GM12892 (cell line): ENCODE measurements at regions not wholly inside any gene's neighbourhood (a gene's known extent, or its start where the extent isn't known, plus 50 kb on each side); places are given as distances from the start of the nearest gene placed in this dataset.
A peak's percentile ranks its signal among the peaks of the same experiment; 100 is the strongest.

Source experiments
- DNase-seq: peaks from one replicate; pipeline ENCODE4 v3.0.0; 2011; ENCODE audit not compliant: insufficient read length
- FAIRE-seq: peaks from 2 replicates; lab custom pipeline; 2011; peaks lifted over from hg19 to GRCh38; lab: Jason Lieb, UNC
- POLR2A ChIP-seq: IDR thresholded peaks from 2 replicates; pipeline ENCODE4 v1.6.1; 2011; ENCODE audit warnings: low read depth, low read length, control low read depth
- POLR2AphosphoS5 ChIP-seq: IDR thresholded peaks from 2 replicates; pipeline ENCODE4 v1.6.1; 2011; ENCODE audit warnings: low read depth, low read length, control low read depth
- TAF1 ChIP-seq: IDR thresholded peaks from 2 replicates; pipeline ENCODE4 v1.6.1; 2011; ENCODE audit warnings: low read depth, mild to moderate bottlenecking, control low read depth, low read length, borderline replicate concordance

DNA sequence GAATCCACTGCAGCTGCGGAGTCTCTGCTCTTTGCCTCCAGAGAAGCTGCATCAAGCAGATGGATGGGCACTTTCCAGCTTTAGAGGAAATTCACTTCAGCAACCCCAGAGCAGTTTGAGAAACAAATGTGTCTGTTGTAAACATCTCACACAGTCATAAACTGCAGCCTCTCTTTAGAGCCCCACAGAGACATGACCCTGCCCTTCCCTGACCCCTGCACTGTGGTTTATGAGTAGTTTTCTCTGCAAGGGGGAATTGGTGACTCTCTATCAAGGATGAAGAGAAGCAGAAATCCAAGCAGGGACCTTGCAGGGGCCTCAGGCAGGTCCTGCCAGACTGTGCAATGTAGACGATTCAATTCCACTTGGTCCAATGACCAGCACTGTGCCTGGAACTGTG lies 160.2 kb downstream of the SH2D4B start:
- DNase-seq (no peak), FAIRE-seq (no peak)
- TF ChIP-seq POLR2A (no peak), POLR2AphosphoS5 (no peak), TAF1 (no peak)

DNA sequence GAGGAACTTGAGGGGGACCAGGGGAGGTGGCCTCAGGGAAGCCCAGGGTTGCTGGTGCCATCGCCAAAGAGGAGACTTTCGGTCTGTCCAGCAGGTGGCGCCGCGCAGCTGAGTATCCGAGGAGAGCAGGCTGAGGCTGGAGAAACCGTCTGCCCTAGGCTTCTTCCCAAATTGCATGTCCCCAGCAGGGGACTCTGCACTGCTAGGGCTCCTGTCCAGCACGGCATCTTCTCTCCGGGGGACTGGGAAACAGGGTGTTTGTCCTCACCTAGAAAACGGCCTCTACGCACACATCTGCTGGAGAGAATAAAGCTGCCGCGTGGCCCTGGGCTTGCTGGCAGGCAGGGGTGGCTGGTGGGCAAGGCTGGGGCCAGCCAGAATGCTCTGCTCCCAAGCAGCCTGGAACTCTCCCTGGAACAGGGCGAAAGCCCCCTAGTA lies 161.9 kb downstream of the SH2D4B start:
- no peak for FAIRE-seq
- peak; percentile 62 for DNase-seq
- TF ChIP-seq POLR2AphosphoS5 (no peak), POLR2A (no peak), TAF1 (no peak)

DNA sequence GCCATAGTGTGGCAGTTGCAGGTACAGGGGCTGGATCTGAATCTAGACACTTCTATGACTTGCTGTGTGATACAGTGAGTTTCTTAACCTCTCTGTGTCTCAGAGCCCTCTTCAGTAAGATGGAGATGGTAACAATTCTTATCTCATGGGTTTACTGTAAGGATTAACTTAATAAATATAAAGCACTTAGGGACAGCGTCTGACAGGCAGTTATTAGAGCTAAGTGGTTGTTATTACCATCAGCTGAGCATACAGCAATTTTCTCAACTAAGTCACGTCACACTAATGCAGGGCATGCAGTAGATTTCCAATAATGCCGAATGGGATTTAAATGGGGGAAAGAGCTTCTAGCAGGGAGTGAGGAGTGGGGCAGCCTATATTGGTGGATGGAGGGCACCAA lies 162.6 kb downstream of the SH2D4B start:
- no peak for FAIRE-seq
- no peak for DNase-seq
- TF ChIP-seq POLR2A (no peak), TAF1 (no peak), POLR2AphosphoS5 (no peak)

DNA sequence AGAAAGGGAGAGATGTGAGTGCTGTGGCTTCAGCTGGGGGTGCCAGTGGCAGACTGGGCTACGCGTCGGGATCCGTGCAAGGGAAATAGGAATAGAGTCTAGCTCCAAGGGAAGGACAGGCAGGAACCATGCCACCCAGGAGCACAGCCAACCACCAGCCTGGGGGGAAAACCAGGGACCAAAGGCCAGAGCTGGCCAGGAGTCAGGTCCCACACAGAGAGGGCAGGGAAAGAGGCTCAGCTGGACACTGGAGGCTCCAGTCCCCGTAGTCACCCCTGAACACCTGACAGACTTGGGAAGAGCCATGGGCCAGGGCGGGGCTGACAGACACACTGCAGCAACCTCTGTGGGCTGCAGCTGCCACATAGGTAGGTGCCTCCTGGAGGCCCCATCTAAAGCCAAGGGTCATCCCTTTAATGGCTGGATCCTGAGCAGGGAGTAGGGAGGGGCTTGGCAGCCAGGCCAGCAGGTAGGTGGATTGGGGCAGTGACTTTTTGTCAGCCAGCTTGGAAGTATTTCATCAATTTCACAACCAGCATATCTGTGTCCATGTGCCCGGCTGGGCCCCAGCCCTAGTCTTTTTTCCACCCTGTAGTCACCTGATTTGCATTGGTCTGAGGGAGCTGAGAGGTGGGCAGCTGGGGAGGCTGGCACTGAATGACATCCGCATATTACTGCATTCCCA lies 163.2 kb downstream of the SH2D4B start:
- FAIRE-seq = no peak
- no peak for DNase-seq
- TF ChIP-seq TAF1 = no peak
- TF ChIP-seq POLR2A = no peak
- TF ChIP-seq POLR2AphosphoS5 = no peak

DNA sequence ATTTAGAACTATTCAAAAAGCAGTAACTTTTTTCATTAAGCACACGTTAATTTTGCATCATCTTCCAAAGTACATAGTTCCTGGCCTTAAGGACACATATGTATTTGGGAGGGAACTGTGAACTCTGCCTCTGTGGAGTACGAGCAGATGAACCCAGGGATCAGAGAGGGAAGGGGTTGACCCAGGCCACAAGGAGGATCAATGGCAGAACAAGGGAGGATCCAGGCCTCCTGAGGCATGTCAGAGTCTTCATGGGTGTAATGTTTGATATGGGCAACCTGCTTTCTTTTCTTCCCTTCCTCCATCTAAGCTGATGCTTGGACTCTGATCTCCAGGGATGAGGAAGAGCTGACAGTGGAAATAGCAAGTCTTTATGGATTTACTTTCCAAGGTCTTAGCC lies 164.0 kb downstream of the SH2D4B start:
- FAIRE-seq = peak; percentile 38
- TF ChIP-seq TAF1 = no peak
- TF ChIP-seq POLR2AphosphoS5 = no peak
- TF ChIP-seq POLR2A = no peak
- no peak for DNase-seq

DNA sequence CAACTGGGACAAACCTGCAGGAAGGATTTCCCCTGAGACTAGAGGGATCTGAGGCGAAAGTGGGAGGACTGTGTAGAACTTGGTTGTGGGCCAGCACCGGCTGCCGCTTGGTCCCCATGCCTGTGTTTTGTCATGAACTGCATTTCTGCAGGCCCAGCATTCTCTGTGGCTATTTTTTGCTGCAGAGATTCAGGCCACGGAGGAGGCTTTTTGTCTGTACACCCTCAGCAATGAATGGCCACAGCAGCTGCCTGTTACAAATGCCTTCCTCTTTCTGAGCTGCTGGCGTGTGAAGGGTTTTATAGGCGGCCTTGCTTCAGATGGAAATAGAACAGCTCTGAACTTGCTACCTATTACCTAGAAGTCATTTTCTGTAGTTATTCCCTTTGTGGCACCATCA lies 164.4 kb downstream of the SH2D4B start:
- TF ChIP-seq TAF1 (no peak), POLR2AphosphoS5 (no peak), POLR2A (no peak)
- DNase-seq (no peak), FAIRE-seq (no peak)

DNA sequence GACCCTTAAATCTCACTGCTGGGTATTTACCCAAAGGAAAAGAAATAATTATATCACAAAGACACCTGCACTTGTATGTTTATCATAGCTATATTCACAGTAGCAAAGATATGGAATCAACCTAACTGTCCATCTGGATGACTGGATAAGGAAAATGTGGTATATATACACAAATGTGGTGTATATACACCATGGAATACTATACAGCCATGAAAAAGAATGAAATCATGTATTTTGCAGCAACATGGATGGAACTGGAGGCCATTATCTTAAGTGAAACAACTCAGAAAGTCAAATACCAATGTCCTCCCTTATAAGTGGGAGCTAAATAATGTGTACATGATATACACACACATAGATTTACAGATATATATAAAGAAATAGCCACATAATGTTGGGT lies 168.2 kb downstream of the SH2D4B start:
- no peak for TF ChIP-seq POLR2A
- DNase-seq = no peak
- FAIRE-seq = no peak

DNA sequence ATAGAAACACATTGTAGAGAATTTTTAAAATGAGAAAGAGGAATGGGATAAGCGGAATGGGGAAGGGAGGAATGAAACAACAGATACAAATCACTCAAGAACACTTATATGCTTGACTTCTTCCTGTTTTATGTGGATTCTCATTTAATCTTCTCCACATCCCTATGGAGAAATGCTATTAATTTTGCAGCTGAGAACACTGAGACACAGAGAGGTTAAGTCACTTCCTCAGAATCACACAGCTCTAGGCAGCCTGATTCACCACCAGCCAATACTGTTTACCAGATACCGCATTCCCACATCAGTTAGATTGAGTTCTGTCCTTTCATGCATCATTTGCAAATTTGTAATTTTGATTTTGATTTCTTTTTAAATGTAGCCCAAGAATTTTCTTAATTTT lies 170.5 kb downstream of the SH2D4B start:
- TF ChIP-seq POLR2A = no peak
- no peak for DNase-seq
- FAIRE-seq = no peak

DNA sequence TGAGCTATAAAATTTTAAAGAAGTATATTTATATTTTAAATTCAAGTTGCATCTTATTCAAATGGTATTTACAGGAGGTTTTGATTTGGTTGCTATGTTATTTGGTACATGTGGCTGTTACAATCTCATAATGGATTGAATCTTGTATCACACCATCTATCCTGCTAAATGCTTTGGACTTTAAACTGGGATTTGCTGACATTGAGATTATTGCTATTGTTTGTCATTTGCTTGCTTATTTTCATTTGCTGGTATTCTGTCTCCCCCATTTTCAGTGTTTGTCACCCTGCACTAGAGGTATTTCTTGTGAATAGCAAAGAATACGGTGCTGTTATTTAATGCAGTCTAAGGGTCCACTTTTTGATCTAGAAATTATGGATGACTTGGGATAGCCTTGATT lies 171.1 kb downstream of the SH2D4B start:
- TF ChIP-seq POLR2A = no peak
- no peak for DNase-seq
- FAIRE-seq = no peak

DNA sequence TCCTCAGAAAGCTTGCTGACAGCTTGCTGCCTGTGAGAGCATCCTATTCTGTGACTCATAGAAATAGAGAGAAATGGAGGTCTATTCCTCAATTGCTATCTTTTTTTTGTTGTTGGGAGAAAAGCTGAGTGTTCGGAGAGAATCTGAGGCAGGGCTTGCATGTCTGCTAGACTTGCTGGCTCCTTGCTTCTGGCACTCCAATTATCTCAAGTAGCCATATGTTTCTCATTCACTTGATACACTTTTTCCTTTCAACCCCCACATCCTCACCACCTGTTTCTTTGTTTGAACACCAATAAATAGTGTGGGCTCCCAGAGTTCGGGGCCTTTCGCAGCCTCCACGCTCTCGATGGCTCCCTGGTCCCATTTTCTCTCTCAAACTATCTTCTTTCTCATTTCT lies 172.2 kb downstream of the SH2D4B start:
- TF ChIP-seq TAF1 (no peak), POLR2AphosphoS5 (no peak)
- FAIRE-seq (no peak), DNase-seq (no peak)

DNA sequence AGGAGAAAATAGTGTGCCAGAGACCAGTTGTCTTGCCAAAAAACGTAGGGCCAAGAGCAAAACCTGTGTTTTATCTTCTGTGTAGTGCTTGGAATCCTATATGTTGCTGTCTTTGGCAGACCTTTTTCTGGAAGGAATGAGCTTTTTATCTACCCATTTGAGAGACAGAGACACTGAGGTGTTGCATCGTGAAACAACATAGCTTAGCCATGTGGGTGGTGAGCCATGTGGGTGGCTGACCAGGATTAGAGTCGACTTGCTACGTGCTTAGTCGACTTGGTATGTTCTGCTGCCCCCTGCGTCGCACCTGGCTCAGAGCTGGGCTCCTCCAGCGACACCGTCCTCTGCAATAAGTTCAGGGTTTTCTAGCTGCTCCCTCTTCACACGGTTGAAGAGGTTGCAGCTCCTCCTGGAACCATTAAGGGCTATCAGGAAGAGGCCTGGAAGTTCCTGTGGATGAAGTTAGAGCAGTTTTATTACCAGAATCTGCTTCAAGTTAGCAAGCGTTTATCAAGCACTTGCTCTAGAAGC lies 175.8 kb downstream of the SH2D4B start:
- DNase-seq (no peak), FAIRE-seq (no peak)
- no peak for TF ChIP-seq POLR2AphosphoS5
- no peak for TF ChIP-seq TAF1
- TF ChIP-seq POLR2A = no peak

DNA sequence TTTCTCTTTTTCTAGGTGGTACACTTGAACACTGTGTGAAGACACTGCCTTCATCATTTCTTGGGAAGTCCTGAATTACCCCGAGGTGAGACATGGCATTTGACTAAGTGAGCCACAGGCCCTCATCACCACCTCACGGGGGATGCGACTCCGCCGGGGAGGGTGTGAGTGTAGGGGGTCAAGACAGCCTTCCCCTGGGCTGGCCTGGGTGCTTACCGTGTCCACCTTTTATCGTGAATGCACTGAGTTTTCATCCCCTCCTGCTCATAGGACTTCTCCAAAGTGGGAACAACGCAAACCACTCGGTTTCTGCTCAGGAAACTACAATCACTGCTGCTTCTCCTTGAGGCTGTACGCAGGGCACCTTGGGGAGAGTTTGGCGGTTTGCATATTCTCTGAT lies 176.9 kb downstream of the SH2D4B start:
- TF ChIP-seq POLR2AphosphoS5 = no peak
- TF ChIP-seq TAF1 = no peak
- no peak for TF ChIP-seq POLR2A
- no peak for FAIRE-seq
- DNase-seq = no peak

DNA sequence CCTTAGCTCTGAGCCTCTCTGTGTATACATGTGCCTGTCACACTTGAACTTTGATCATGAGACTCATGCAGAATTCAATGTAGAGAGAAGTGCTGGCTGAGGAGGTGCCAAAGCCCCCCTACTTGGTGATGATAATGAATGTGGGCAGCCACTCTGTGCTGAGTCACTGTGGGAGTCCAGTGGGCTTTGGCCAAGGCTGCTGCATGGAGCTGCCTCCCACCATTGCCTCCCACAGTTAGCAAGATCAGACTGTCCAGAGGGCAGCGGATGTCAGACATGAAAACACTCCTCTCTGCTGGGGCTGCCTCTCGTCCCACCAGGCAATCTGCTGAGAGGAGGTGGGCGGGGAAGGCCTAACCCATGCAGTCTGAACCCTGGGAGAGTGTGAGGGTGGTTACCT lies 180.3 kb downstream of the SH2D4B start:
- FAIRE-seq = no peak
- no peak for TF ChIP-seq POLR2A
- TF ChIP-seq TAF1 = no peak
- TF ChIP-seq POLR2AphosphoS5 = no peak
- no peak for DNase-seq
